CD14-positive monocyte (primary cell): ENCODE measurements at regions not wholly inside any gene's neighbourhood (a gene's known extent, or its start where the extent isn't known, plus 50 kb on each side); places are given as distances from the start of the nearest gene placed in this dataset.

Experiments
- DNase-seq, 3 donors: peaks; one replicate each; pipeline ENCODE4 v3.0.0-alpha.2; 2011 to 2022
- H2AFZ ChIP-seq: 2 replicates; pipeline ENCODE4 v1.6.0; 2012; ENCODE audit warnings: mild to moderate bottlenecking, low read depth, low read length, inconsistent platforms; ENCODE audit not compliant: insufficient read depth, poor library complexity, severe bottlenecking
- H3K27ac ChIP-seq, 2 donors: 1 replicate in 1 of 2; 2 replicates in 1 of 2; pipeline ENCODE4 v1.5.1; 2012 to 2013; ENCODE audit warnings: low read length in 2 of 2, control low read depth in 1 of 2, inconsistent platforms in 1 of 2, low read depth in 1 of 2, mild to moderate bottlenecking in 1 of 2
- H3K27me3 ChIP-seq, 2 donors: one replicate each; pipeline versions ENCODE4 v1.6.0 to v1.6.1; 2011 to 2013; ENCODE audit warnings: low read length in 2 of 2; ENCODE audit not compliant: control insufficient read depth in 2 of 2, insufficient read depth in 2 of 2
- H3K36me3 ChIP-seq, 2 donors: replicated peaks in 1 of 2; 1 replicate in 1 of 2; 2 replicates in 1 of 2; pipeline versions ENCODE4 v1.5.1 to v1.6.1; 2012 to 2013; ENCODE audit warnings: low read length in 2 of 2, control low read depth in 1 of 2, inconsistent platforms in 1 of 2, mild to moderate bottlenecking in 1 of 2; ENCODE audit not compliant: insufficient read depth in 2 of 2, control insufficient read depth in 1 of 2
- H3K4me1 ChIP-seq, 2 donors: 1 replicate in 1 of 2; 2 replicates in 1 of 2; pipeline versions ENCODE4 v1.5.1 to v1.6.1; 2012 to 2013; ENCODE audit warnings: low read length in 2 of 2, control low read depth in 1 of 2, inconsistent platforms in 1 of 2, mild to moderate bottlenecking in 1 of 2, moderate library complexity in 1 of 2; ENCODE audit not compliant: insufficient read depth in 2 of 2, control insufficient read depth in 1 of 2
- H3K4me2 ChIP-seq: replicated peaks from 2 replicates; pipeline ENCODE3; 2012; ENCODE audit warnings: low read length, moderate library complexity, mild to moderate bottlenecking; ENCODE audit not compliant: poor library complexity, severe bottlenecking; ENCODE audit errors: extremely low read depth
- H3K4me3 ChIP-seq, 3 experiments: fragments of 200-600 bp in 1 of 3; sonication (generic) in 1 of 3; replicated peaks in 1 of 3; 1 replicate in 2 of 3; 2 replicates in 1 of 3; pipeline ENCODE4 v1.5.1; 2011 to 2013; ENCODE audit warnings: low read length in 3 of 3, mild to moderate bottlenecking in 3 of 3, control low read depth in 2 of 3, low read depth in 2 of 3, inconsistent platforms in 1 of 3, moderate library complexity in 1 of 3
- H3K79me2 ChIP-seq: 2 replicates; pipeline ENCODE4 v1.6.0; 2012; ENCODE audit warnings: mild to moderate bottlenecking, control low read depth, inconsistent platforms, low read length, moderate library complexity; ENCODE audit not compliant: insufficient read depth
- H3K9ac ChIP-seq: 2 replicates; pipeline ENCODE4 v1.6.0; 2017; ENCODE audit warnings: low read length, mild to moderate bottlenecking; ENCODE audit not compliant: insufficient read depth, poor library complexity, severe bottlenecking
- H3K9me3 ChIP-seq, 2 donors: replicated peaks in 1 of 2; 1 replicate in 1 of 2; 2 replicates in 1 of 2; pipeline versions ENCODE4 v1.5.1 to v1.6.1; 2012 to 2013; ENCODE audit warnings: low read length in 2 of 2, control low read depth in 1 of 2; ENCODE audit not compliant: control insufficient read depth in 1 of 2, insufficient read depth in 1 of 2
- H4K20me1 ChIP-seq: 2 replicates; pipeline ENCODE4 v1.6.0; 2012; ENCODE audit warnings: mild to moderate bottlenecking, low read length, control low read depth, moderate library complexity; ENCODE audit not compliant: insufficient read depth
- H3K27ac Mint-ChIP-seq, 7 donors: one replicate each; pipeline ENCODE4 v1.8.0; 2020; ENCODE audit warnings: mild to moderate bottlenecking in 7 of 7, mixed read lengths in 7 of 7, moderate library complexity in 6 of 7, inconsistent platforms in 2 of 7
- H3K27me3 Mint-ChIP-seq, 3 donors: one replicate each; pipeline ENCODE4 v1.8.0; 2021 to 2022; ENCODE audit warnings: low read depth in 3 of 3, mild to moderate bottlenecking in 3 of 3, mixed read lengths in 3 of 3, moderate library complexity in 3 of 3, inconsistent platforms in 1 of 3
- H3K36me3 Mint-ChIP-seq, 2 donors: one replicate each; pipeline ENCODE4 v1.8.0; 2020; ENCODE audit warnings: mixed read lengths in 2 of 2, inconsistent platforms in 1 of 2, mild to moderate bottlenecking in 1 of 2
- H3K4me1 Mint-ChIP-seq: one replicate; pipeline ENCODE4 v1.8.0; 2020; ENCODE audit warnings: mild to moderate bottlenecking, mixed read lengths
- H3K4me3 Mint-ChIP-seq, 2 donors: one replicate each; pipeline ENCODE4 v1.8.0; 2020; ENCODE audit warnings: mild to moderate bottlenecking in 2 of 2, mixed read lengths in 2 of 2, moderate library complexity in 1 of 2
- H3K9me3 Mint-ChIP-seq, 7 donors: one replicate each; pipeline ENCODE4 v1.8.0; 2020 to 2022; ENCODE audit warnings: mixed read lengths in 7 of 7, mild to moderate bottlenecking in 6 of 7, moderate library complexity in 6 of 7, inconsistent platforms in 2 of 7
- WGBS: methylation state at CpG from one replicate; pipeline ENCODE4 v1.1.5; 2013; ENCODE audit warnings: missing lambda C conversion rate; ENCODE audit not compliant: insufficient coverage; 5-methylcytosine and 5-hydroxymethylcytosine counted together
- intact Hi-C, 2 donors: fragments of 100-400 bp; cut with micrococcal nuclease; formaldehyde crosslinking; loops; one replicate each; pipeline versions ENCODE4 v1.15.0 to v1.15.1; 2023
- TF ChIP-seq, protein P1 (sequence below): fragments of 200-600 bp; IDR thresholded peaks from one replicate; pipeline ENCODE4 v1.8.0; 2022; ENCODE audit warnings: antibody characterized with exemption, mild to moderate bottlenecking

DNA sequence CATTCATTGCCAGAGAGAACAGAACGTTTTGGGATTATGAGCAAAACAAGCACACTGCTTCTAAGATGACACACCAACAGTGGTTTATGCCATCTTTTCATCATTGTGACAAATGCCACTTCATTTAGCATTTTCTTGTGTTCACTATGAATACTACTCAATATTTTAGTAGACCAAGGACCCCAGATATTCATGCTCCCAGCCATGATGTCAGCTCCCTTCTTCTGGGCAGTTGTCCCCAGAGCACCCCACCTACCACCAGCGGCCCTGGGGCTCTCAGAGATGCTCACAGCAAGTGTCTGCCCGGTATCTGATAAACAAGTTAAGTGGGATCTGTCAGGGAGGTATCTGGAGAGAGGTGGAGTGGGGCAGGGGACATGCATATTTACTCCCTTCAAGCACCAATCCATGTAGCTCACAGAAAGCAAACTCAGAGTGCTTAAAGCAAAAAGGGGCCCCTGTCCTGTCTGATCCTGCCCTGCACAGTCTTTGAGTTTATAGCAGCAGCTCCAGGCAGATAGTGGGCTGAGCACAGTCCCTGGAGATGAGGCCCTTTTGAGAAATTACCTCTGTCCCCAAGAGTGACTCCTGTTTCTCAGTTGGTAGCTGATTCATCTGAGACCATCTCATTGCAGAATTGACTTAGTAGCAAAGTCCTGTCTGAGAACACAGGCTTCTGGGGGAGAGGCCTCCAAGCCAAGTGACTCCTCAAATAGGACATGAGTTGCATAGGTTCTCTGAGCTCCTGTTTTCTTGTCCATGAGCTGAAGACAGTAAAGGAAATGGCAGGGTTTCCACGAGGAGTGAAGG lies 281.8 kb upstream of the KLF6 start:
- intact Hi-C loops, result loop anchor here in 1 of 2 donors (10.0 kb wide), 2 partner anchors 58 to 258 kb away; no protein-coding TSS in a partner anchor
- peak in 1 of 3 donors; percentile 46 for DNase-seq
- Mint-ChIP-seq H3K4me1 (no peaks in the 10 kb centered on the region), H3K9me3 (peaks cover 0 to 3% (median 0%) of the 10 kb centered on the region in 7 donors), H3K27me3 (peaks cover 0 to 2% (median 0%) of the 10 kb centered on the region in 3 donors), H3K27ac (peak overlapping the region in 2 of 7 donors; percentile 39 to 47), H3K36me3 (no peaks in the 10 kb centered on the region), H3K4me3 (no peak overlapping the region)
- H2AFZ ChIP-seq, result no peak overlapping the region
- no peaks in the 10 kb centered on the region for H3K36me3 ChIP-seq
- H3K27me3 ChIP-seq, result no peaks in the 10 kb centered on the region
- H4K20me1 ChIP-seq, result no peaks in the 10 kb centered on the region
- H3K4me1 ChIP-seq, result peaks cover 25 to 27% of the 10 kb centered on the region in 2 donors
- no peaks in the 10 kb centered on the region for H3K79me2 ChIP-seq
- TF ChIP-seq, protein P1, sequence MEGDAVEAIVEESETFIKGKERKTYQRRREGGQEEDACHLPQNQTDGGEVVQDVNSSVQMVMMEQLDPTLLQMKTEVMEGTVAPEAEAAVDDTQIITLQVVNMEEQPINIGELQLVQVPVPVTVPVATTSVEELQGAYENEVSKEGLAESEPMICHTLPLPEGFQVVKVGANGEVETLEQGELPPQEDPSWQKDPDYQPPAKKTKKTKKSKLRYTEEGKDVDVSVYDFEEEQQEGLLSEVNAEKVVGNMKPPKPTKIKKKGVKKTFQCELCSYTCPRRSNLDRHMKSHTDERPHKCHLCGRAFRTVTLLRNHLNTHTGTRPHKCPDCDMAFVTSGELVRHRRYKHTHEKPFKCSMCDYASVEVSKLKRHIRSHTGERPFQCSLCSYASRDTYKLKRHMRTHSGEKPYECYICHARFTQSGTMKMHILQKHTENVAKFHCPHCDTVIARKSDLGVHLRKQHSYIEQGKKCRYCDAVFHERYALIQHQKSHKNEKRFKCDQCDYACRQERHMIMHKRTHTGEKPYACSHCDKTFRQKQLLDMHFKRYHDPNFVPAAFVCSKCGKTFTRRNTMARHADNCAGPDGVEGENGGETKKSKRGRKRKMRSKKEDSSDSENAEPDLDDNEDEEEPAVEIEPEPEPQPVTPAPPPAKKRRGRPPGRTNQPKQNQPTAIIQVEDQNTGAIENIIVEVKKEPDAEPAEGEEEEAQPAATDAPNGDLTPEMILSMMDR, result no peak
- peak overlapping the region; percentile 45 for H3K4me2 ChIP-seq
- H3K27ac ChIP-seq, result peak overlapping the region; percentile 52 to 85
- WGBS, result 100% methylated on average over 1 of the region's 4 CpGs
- peak overlapping the region; percentile 49 for H3K9ac ChIP-seq
- H3K9me3 ChIP-seq, result no peaks in the 10 kb centered on the region
- H3K4me3 ChIP-seq, result no peak overlapping the region

GRCh38 chr10:4064489-4064888 lies 279.5 kb upstream of the KLF6 start:
- TF ChIP-seq, protein P1, result no peak
- DNase-seq, result no peak
- Histone ChIP-seq H3K9ac (no peak overlapping the region), H3K79me2 (no peaks in the 10 kb centered on the region), H3K4me1 (peaks cover 31 to 34% of the 10 kb centered on the region in 2 donors), H2AFZ (no peak overlapping the region), H3K27me3 (no peaks in the 10 kb centered on the region), H4K20me1 (no peaks in the 10 kb centered on the region), H3K36me3 (no peaks in the 10 kb centered on the region), H3K9me3 (no peaks in the 10 kb centered on the region), H3K4me2 (no peak overlapping the region), H3K27ac (no peak overlapping the region), H3K4me3 (no peak overlapping the region)
- Mint-ChIP-seq H3K4me3 (no peak overlapping the region), H3K36me3 (no peaks in the 10 kb centered on the region), H3K9me3 (peaks cover 0 to 3% (median 0%) of the 10 kb centered on the region in 7 donors), H3K27ac (no peak overlapping the region), H3K27me3 (peaks cover 0 to 3% (median 0%) of the 10 kb centered on the region in 3 donors), H3K4me1 (peaks cover 14% of the 10 kb centered on the region)
- intact Hi-C loops, result loop anchor here in 1 of 2 donors (10.0 kb wide), 2 partner anchors 60 to 260 kb away; no protein-coding TSS in a partner anchor
- 100% methylated on average over 4 of the region's 6 CpGs for WGBS
